ENCODE measurements at regions not wholly inside any gene's neighbourhood (a gene's known extent, or its start where the extent isn't known, plus 50 kb on each side); places are given as distances from the start of the nearest gene placed in this dataset.

DNA sequence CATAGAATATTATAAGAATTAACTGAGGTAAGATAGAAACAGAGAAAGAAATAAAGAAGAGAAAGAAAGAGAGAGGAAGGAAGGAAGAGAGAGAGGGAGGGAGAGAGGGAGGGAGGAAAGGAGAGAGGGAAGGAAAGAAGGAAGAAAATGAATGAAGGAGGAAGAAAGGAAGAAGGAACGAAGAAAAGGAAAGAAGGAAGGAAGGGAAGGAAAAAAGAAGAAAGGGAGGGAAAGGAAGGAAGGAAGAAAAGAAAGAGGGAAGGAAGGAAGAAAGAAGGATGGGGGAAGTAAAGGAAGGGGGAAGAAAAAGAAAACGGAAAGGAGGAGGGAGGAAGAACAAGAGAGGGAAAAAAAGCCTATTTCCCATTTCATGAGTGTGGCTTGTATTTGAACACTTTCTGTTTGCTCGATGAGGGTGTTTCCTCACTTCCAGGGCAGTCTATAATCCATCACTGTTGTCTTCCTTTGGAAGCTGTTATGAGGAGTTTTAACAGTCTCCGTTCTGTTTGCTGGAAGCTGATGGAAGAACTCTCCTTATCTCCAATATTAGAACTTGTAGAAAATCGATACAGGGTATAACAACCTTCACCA is 402.4 kb downstream of the TMEM114 start (continued):
- TF ChIP-seq CTCF (conservative IDR thresholded peaks at IDR 0.05; ENCODE audit: low read depth in 2 of 2): no peak
- TF ChIP-seq JUNB (IDR thresholded peaks at IDR 0.05; ENCODE audit: unreplicated experiment): no peak

DNA sequence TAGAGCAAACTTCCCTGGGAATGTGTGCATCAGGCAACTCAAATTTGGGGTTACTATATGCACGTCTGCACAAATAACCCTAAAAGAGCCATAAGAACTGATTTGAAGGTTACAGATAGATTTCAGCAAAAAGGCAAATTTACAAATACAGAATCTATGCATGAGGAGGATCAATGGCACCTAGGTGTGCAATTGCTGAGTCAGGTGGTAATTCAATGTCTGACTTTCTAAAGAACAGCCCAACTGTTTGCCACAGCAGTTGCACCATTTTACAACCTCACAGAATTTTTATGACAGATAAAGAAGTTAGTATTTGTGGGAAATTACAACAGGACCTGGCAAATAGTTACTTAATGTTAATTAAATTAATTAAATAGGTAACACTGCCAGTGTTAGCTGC is 405.5 kb downstream of the TMEM114 start:
- Histone ChIP-seq H2AFZ (no peak overlapping the region), H3K27ac (ENCODE audit: low read depth) (no peak overlapping the region), H3F3A (replicated peaks; ENCODE audit: low read depth) (no peaks in the 10 kb centered on the region), H3K4me1 (ENCODE audit: insufficient read depth) (peaks cover 5% of the 10 kb centered on the region), H3K79me2 (replicated peaks; ENCODE audit: insufficient read depth) (no peaks in the 10 kb centered on the region), H3K27me3 (ENCODE audit: insufficient read depth) (no peaks in the 10 kb centered on the region), H3K4me2 (no peak overlapping the region), H3K4me3 (no peak overlapping the region), H3K9me2 (ENCODE audit: insufficient read depth) (no peaks in the 10 kb centered on the region), H3K36me3 (ENCODE audit: insufficient read depth) (no peaks in the 10 kb centered on the region; the same call in 1 of the 2 replicates), H4K20me1 (replicated peaks; ENCODE audit: insufficient read depth) (no peaks in the 10 kb centered on the region)
- Mint-ChIP-seq H3K27ac (no peak overlapping the region), H3K36me3 (ENCODE audit: low read depth) (no peaks in the 10 kb centered on the region), H3K27me3 (ENCODE audit: insufficient read depth, low read depth, poor library complexity) (peaks cover 6% of the 10 kb centered on the region), H3K4me3 (no peak overlapping the region), H3K4me1 (peaks cover 8% of the 10 kb centered on the region), H3K9me3 (no peaks in the 10 kb centered on the region; the same call in 2 of the 3 replicates)
- DNase-seq (ENCODE audit: low spot score): no peak
- no peak for ATAC-seq
- TF ChIP-seq CREB1 (CRISPR knock-in tag; IDR thresholded peaks at IDR 0.05; ENCODE audit: low read depth): no peak
- no peak for TF ChIP-seq JUNB (IDR thresholded peaks at IDR 0.05; ENCODE audit: unreplicated experiment)
- no peak for TF ChIP-seq POLR2AphosphoS5 (IDR thresholded peaks at IDR 0.05; ENCODE audit: low read depth)
- TF ChIP-seq ZNF462 (CRISPR knock-in tag; IDR thresholded peaks at IDR 0.05): no peak
- no peak for TF ChIP-seq ETS1 (IDR thresholded peaks at IDR 0.05)
- no peak for TF ChIP-seq STAT1 (IDR thresholded peaks at IDR 0.05; ENCODE audit: unreplicated experiment)
- no peak for TF ChIP-seq REST (IDR thresholded peaks at IDR 0.05; ENCODE audit: unreplicated experiment)
- TF ChIP-seq CTCF (conservative IDR thresholded peaks at IDR 0.05; ENCODE audit: low read depth in 2 of 2): no peak
- TF ChIP-seq NANOG (IDR thresholded peaks at IDR 0.05; ENCODE audit: borderline replicate concordance): no peak
- TF ChIP-seq ZNF331 (CRISPR knock-in tag; IDR thresholded peaks at IDR 0.05; ENCODE audit: low read depth): no peak

Data from GM23338 (cell line).